ENCODE measurements at regions not wholly inside any gene's neighbourhood (a gene's known extent, or its start where the extent isn't known, plus 50 kb on each side); places are given as distances from the start of the nearest gene placed in this dataset.

- H2BK15ac ChIP-seq (ENCODE audit: low read depth, low read length): no peak overlapping the region
- no peak overlapping the region for H2BK20ac ChIP-seq (ENCODE audit: low read depth, low read length)
- H4K91ac ChIP-seq (ENCODE audit: insufficient read depth, low read depth, low read length): no peak overlapping the region
- ChIA-PET CTCF (no interaction called here), POLR2A (ENCODE audit: unreplicated experiment) (no interaction called here)
- H3K27me3 ChIP-seq (ENCODE audit: control insufficient read depth, insufficient read depth, low read length): no peaks in the 10 kb centered on the region
- H2AK9ac ChIP-seq (replicated peaks; ENCODE audit: low read depth, low read length, poor library complexity): no peak overlapping the region
- no peak overlapping the region for H2AK5ac ChIP-seq (ENCODE audit: low read depth, low read length)
- dilution Hi-C loops (cut with HindIII; ENCODE audit: low sequenced_read_pairs, unreplicated experiment): no loop called here
- H4K20me1 ChIP-seq (ENCODE audit: insufficient read depth, low read length): no peaks in the 10 kb centered on the region
- in situ Hi-C loops (cut with MboI; ENCODE audit: low sequenced_read_pairs): no loop called here
- no peak overlapping the region for H3K27ac ChIP-seq (ENCODE audit: insufficient read depth, low read length)
- H3K36me3 ChIP-seq (ENCODE audit: control insufficient read depth, insufficient read depth, low read length): no peaks in the 10 kb centered on the region
- no peak overlapping the region for H3K56ac ChIP-seq (ENCODE audit: extremely low read depth, insufficient read depth, low read length)
- intact Hi-C loops (cut with micrococcal nuclease): no loop called here
- no TSS peak for BruUV-seq (replicated peaks)
- TF ChIP-seq RAD21 (IDR thresholded peaks at IDR 0.05; ENCODE audit: low read length) (no peak), RFX5 (IDR thresholded peaks at IDR 0.05; ENCODE audit: low read depth, low read length) (no peak), CEBPB (IDR thresholded peaks at IDR 0.05; ENCODE audit: low read depth, low read length) (no peak), MAFK (IDR thresholded peaks at IDR 0.05; ENCODE audit: low read depth, low read length) (no peak), CHD1 (IDR thresholded peaks at IDR 0.05; ENCODE audit: low read depth, low read length) (no peak), RCOR1 (IDR thresholded peaks at IDR 0.05; ENCODE audit: insufficient replicate concordance, low read length) (no peak), SMC3 (IDR thresholded peaks at IDR 0.05; ENCODE audit: low read depth, low read length) (no peak), NFE2L2 (IDR thresholded peaks at IDR 0.05; ENCODE audit: low read depth, low read length) (no peak)
- TF ChIP-seq, protein P1, sequence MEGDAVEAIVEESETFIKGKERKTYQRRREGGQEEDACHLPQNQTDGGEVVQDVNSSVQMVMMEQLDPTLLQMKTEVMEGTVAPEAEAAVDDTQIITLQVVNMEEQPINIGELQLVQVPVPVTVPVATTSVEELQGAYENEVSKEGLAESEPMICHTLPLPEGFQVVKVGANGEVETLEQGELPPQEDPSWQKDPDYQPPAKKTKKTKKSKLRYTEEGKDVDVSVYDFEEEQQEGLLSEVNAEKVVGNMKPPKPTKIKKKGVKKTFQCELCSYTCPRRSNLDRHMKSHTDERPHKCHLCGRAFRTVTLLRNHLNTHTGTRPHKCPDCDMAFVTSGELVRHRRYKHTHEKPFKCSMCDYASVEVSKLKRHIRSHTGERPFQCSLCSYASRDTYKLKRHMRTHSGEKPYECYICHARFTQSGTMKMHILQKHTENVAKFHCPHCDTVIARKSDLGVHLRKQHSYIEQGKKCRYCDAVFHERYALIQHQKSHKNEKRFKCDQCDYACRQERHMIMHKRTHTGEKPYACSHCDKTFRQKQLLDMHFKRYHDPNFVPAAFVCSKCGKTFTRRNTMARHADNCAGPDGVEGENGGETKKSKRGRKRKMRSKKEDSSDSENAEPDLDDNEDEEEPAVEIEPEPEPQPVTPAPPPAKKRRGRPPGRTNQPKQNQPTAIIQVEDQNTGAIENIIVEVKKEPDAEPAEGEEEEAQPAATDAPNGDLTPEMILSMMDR (conservative IDR thresholded peaks at IDR 0.05; ENCODE audit: low read depth, low read length): no peak
- ATAC-seq (ENCODE audit: low read depth) (no peak), DNase-seq (no peak)
- no peak overlapping the region for H2BK120ac ChIP-seq (ENCODE audit: low read depth, low read length)
- no peaks in the 10 kb centered on the region for H3K9me1 ChIP-seq (ENCODE audit: insufficient read depth, low read length)
- no peak overlapping the region for H4K8ac ChIP-seq (ENCODE audit: low read depth in 2 of 2, low read length in 2 of 2)
- no peak overlapping the region for H3K4ac ChIP-seq (ENCODE audit: low read depth, low read length)
- no peak overlapping the region for H3K4me2 ChIP-seq (ENCODE audit: low read depth, low read length)
- H4K5ac ChIP-seq (ENCODE audit: low read depth, low read length): no peak overlapping the region
- H3K4me3 ChIP-seq (ENCODE audit: insufficient read depth, low read depth, low read length): no peak overlapping the region
- H3K18ac ChIP-seq (ENCODE audit: low read depth, low read length): no peak overlapping the region
- H3K9ac ChIP-seq (ENCODE audit: low read depth, low read length): no peak overlapping the region
- no CpG with 5 or more reads among the region's 2 CpGs for WGBS, 2 experiments (ENCODE audit: extremely low coverage in 2 of 2, insufficient read length in 1 of 2)
- no peaks in the 10 kb centered on the region for H3K9me3 ChIP-seq (ENCODE audit: control insufficient read depth, insufficient read depth, low read length)
- H3K79me1 ChIP-seq (ENCODE audit: low read depth in 1 of 2, low read length in 2 of 2): no peaks in the 10 kb centered on the region
- H3K14ac ChIP-seq (replicated peaks; ENCODE audit: low read depth, low read length): no peak overlapping the region
- H3K4me1 ChIP-seq (ENCODE audit: control insufficient read depth, insufficient read depth, low read length): no peaks in the 10 kb centered on the region
- no peak overlapping the region for H2BK5ac ChIP-seq (ENCODE audit: low read depth, low read length, poor library complexity, severe bottlenecking)
- no peak overlapping the region for H3K23ac ChIP-seq (ENCODE audit: low read depth, low read length)
- no peak overlapping the region for H2AFZ ChIP-seq (replicated peaks; ENCODE audit: low read length, poor library complexity)
Measured at GRCh38 chr1:83561346-83561745, 437.6 kb downstream of the TTLL7 start.
